ENCODE measurements at regions not wholly inside any gene's neighbourhood (a gene's known extent, or its start where the extent isn't known, plus 50 kb on each side); places are given as distances from the start of the nearest gene placed in this dataset.
"Not testable (repeated sequence)": the region's sequence is repeated elsewhere in the genome, so short reads cannot be mapped to it uniquely, and the experiment has no call there.

DNA sequence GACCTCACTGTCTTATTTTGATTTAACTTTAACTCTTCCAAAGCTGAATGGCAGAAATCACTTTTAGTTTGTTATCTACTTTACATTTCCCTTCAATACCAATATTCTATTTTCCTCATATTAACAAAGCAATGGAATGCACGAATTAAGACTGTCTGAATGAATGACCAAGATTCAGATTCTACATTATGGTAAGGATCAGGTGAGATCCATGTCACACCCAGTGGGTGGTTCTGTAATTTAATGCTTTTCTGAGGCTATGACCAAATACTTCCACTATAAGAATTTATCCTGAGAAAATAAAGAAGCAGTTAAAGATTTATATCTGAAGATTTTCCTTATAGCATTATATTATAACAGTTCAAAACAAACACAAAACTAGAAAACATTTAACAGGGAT is 90.2 kb upstream of the NUPR2 start:
- no peak for DNase-seq

DNA sequence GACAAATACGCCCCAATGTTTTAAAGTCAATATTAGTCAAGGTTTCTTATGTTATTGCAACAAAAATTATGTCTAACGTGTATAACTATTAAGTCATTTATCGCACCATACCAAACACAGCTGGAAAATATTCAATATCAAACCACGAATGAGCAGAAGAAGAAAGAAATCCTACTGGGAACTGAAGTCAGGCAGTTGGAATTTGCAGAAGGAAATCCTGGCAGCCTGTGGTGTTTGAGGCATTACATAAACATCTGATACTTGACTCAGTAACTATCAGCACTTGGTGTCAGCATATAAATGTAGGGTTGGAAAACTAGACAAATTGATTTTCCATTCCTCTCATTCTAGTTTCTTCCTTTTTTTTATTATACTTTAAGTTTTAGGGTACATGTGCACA is 83.4 kb upstream of the NUPR2 start:
- no peak for DNase-seq

DNA sequence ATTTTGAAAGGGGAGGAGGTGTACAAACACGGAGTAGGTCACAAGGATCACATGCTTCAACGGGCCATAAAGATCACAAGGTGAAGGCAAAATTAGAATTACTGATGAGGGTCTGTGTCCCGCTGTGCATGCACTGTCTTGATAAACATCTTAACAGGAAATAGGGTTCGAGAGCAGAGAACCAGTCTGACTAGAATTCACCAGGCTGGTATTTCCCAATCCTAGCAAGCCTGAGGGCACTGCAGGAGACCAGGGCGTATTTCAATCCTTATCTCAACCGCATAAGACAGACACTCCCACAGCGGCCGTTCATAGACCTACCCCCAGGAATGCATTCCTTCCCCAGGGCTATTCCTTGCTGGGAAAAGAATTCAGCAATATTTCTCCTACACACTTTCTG is 80.0 kb upstream of the NUPR2 start:
- not testable (repeated sequence) for DNase-seq

DNA sequence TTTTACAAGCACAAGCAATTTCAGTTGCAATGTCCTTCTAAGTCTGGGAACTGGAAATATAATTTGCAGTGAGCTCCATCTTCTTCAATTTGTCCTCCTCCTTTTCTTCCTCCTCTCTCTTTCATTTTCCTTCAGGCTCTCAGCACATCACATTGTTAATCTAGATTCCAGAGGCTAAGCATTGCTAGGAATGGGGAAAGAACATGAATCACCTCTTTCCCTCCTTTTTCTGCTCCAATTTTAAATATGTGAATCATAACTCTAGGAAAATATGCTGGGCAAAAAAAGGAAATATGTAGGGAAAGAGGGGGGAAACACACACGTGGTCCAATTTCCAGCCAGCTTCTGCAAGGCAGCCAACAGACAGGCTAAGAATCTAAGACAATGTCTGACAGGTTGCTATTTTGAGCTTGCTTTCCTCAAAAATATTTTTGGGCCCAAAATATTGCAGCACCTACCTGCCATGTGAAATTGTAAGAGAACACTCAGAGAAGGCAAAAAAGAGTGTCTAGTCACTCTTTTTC is 72.7 kb upstream of the NUPR2 start:
- no peak for DNase-seq

DNA sequence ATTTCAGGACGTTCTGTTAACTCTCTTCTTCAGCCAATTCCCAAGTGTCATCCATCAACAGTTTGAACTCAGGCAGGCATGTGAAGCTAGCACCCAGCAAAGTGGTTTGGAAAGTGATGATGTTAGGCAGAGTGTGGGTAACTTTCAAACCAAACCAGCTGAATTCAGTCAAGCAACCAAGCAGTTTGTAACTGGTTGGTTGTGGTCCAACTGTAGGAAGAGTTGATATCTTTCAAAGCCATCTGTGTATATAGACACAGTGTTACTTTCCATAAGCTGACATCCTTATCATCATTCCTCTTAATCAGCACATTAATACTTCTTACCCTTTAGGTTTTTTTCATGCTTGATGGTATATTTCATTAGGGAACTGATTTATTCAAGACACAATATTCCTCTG is 72.2 kb upstream of the NUPR2 start:
- DNase-seq: no peak

DNA sequence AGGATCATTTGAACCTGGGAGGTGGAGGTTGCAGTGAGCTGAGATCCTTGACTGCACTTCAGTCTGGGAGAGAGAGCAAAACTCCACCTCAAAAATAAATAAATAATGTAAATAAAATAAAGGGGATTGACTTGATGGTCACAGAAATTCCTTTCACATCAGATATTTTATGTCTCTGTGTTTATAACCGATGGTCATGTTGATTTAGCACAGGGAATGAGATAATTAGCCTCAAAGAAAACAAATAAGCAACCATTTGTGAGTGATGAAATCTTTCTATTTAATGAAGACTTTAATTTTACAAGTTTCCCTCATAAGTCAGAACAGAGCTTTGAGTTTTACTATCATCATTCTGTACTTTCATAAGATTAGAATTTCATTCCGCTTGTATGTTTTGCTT is 64.8 kb upstream of the NUPR2 start:
- no peak for DNase-seq

DNA sequence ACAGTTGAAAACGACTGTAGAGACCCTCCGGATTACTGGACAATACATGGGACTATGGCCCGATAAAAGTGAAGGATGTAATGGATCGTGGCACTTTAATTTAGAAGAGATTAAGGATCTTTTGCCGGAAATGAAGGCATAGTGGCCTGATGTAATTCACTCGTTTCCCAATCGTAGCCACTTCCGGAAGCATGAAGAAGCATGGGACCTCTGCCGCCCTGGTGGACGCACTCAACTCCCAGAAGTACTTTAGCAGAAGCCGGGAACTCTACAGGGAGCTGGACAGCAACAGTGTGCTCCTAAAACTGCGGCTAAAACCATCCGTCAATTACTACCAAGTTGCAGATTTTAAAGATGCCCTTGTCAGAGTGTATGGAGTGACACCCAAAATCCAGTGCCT is 59.6 kb upstream of the NUPR2 start:
- no peak for DNase-seq

DNA sequence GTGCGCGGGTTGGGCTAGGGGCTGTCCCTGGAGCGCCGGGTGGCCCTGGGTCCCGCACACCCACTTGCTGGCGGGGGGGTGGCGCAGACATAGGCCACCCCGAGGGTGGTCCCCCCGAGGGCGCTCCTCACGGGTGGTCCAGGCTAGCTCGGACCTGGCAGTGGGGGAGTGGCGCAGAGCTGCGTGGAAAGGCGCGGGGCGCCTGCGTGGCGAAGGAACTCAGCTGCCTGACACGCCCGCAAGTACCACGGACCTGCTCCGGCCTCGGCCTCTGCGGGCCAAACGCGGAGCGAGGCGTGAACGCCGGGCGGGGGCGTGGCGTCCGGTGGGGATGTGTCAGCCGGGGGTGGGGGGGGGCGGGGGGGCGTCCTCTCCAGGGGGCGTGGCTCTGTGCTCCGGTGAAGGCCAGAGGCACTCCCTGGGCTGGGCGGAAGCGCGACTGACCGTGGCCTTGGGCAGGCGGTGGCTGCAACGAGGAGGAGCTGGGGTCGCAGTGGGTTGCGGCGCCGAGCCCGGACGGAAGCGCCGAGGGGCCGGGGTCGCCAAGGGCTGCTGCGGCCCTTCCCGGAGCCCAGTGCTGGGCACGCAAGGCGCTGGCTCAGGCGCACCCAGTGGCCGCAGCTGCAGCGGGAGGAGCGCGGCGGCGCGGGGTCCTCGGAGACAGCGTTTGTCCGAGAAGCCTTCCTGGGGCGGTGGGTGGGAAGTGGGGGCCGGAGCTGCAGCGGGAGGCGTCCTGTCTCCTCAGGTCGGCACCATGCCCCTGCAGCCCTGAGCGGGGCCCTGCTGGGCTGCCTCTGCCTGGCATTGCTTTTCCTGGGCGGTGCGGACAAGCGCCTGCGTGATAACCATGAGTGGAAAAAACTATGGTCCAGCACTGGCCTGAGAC is 58.9 kb upstream of the NUPR2 start:
- DNase-seq: no peak

DNA sequence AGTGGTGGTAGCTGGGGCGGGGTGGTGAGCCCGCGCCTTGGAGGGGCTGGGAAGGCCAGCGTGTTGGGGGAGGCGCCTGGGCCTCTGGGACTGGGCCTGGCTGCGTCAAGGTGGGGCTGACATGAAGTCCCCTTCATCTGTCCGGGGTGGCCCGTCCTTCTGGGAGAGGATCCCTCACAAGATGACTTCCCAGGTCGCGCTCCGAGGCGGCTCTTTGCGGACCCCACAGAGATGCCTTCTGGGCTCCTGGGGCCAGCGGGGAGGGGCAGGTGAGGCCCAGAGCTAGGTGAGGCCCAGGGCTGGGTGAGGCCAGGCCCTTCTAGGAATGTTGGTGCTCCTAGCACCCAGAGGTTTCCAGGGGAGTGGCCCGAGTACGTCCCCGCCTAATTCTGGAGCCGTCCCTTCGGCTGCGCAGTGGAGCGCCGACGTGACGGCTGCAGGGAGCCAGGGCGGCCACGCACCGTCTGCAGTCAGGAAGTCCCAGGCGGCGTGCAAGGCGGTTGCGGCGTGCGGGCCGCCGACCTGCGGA is 58.2 kb upstream of the NUPR2 start:
- no peak for DNase-seq
